B cell (primary cell): ENCODE measurements at regions not wholly inside any gene's neighbourhood (a gene's known extent, or its start where the extent isn't known, plus 50 kb on each side); places are given as distances from the start of the nearest gene placed in this dataset.

ENCODE experiments used
- ATAC-seq: fragments of 200-7000 bp; cut with Tn5 transposase; one replicate; pipeline ENCODE4 v1.10.0; 2021; ENCODE audit warnings: low read depth, mild to moderate bottlenecking, moderate number of reproducible peaks, moderate library complexity
- CTCF ChIA-PET: fragments of 350-600 bp; sonication (Branson Sonifier 250); formaldehyde crosslinking; loops from one replicate; lab custom pipeline; 2021; ENCODE audit warnings: antibody characterized with exemption, inconsistent platforms; lab: Charles Lee
- POLR2A ChIA-PET: fragments of 350-600 bp; sonication (Branson Sonifier 250); formaldehyde crosslinking; loops from one replicate; lab custom pipeline; 2021; ENCODE audit warnings: antibody characterized with exemption; lab: Charles Lee
- DNase-seq: peaks from one replicate; pipeline ENCODE4 v3.0.0; 2013
- H2AFZ ChIP-seq: 2 replicates; pipeline ENCODE4 v1.6.1; 2012; ENCODE audit warnings: mild to moderate bottlenecking, low read depth, low read length; ENCODE audit not compliant: insufficient read depth, poor library complexity, severe bottlenecking
- H3K27ac ChIP-seq, 2 donors: 1 replicate in 1 of 2; 2 replicates in 1 of 2; pipeline ENCODE4 v1.5.1; 2012 to 2013; ENCODE audit warnings: low read length in 2 of 2, mild to moderate bottlenecking in 2 of 2, moderate library complexity in 1 of 2
- H3K27me3 ChIP-seq, 4 experiments: fragments of 200-600 bp in 1 of 4; sonication (generic) in 1 of 4; replicated peaks in 1 of 4; 1 replicate in 2 of 4; 2 replicates in 2 of 4; pipeline versions ENCODE4 v1.6.1 to v1.7.0; 2013 to 2016; ENCODE audit warnings: low read length in 3 of 4, mild to moderate bottlenecking in 2 of 4, mixed read lengths in 1 of 4, moderate library complexity in 1 of 4; ENCODE audit not compliant: insufficient read depth in 4 of 4, control insufficient read depth in 3 of 4; ENCODE audit errors: control extremely low read depth in 1 of 4
- H3K36me3 ChIP-seq, 2 experiments: replicated peaks in 1 of 2; 1 replicate in 1 of 2; 2 replicates in 1 of 2; pipeline versions ENCODE4 v1.6.1 to v1.7.1; 2013; ENCODE audit warnings: low read length in 1 of 2; ENCODE audit not compliant: insufficient read depth in 2 of 2, control insufficient read depth in 1 of 2; ENCODE audit errors: control extremely low read depth in 1 of 2, extremely low read depth in 1 of 2
- H3K4me1 ChIP-seq, 2 donors: fragments of 200-600 bp in 1 of 2; sonication (generic) in 1 of 2; 1 replicate in 1 of 2; 2 replicates in 1 of 2; pipeline versions ENCODE4 v1.5.1 to v1.6.1; 2013 to 2017; ENCODE audit warnings: low read length in 2 of 2; ENCODE audit not compliant: control insufficient read depth in 2 of 2, insufficient read depth in 2 of 2
- H3K4me2 ChIP-seq: replicated peaks from 2 replicates; pipeline ENCODE3; 2012; ENCODE audit warnings: mild to moderate bottlenecking, low read depth, low read length; ENCODE audit not compliant: poor library complexity, severe bottlenecking
- H3K4me3 ChIP-seq, 5 experiments: fragments of 200-600 bp in 1 of 5; sonication (generic) in 1 of 5; 1 replicate in 3 of 5; 2 replicates in 2 of 5; pipeline versions ENCODE4 v1.5.1 to v1.7.0; 2011 to 2016; ENCODE audit warnings: low read length in 4 of 5, mild to moderate bottlenecking in 4 of 5, low read depth in 2 of 5, control low read depth in 1 of 5, moderate library complexity in 1 of 5; ENCODE audit not compliant: insufficient read depth in 1 of 5; ENCODE audit errors: control extremely low read depth in 1 of 5, extremely low read depth in 1 of 5
- H3K79me2 ChIP-seq: fragments of 200-600 bp; sonication (generic); one replicate; pipeline ENCODE4 v1.6.0; 2016; ENCODE audit warnings: low read length; ENCODE audit not compliant: control insufficient read depth, insufficient read depth
- H3K9ac ChIP-seq: fragments of 200-600 bp; sonication (generic); 2 replicates; pipeline ENCODE4 v1.6.1; 2017; ENCODE audit warnings: mild to moderate bottlenecking, low read length, moderate library complexity
- H3K9me3 ChIP-seq, 3 donors: one replicate each; pipeline versions ENCODE4 v1.6.1 to v1.7.1; 2013; ENCODE audit warnings: low read length in 2 of 3; ENCODE audit not compliant: control insufficient read depth in 2 of 3, insufficient read depth in 1 of 3; ENCODE audit errors: control extremely low read depth in 1 of 3
- H4K20me1 ChIP-seq: 2 replicates; pipeline ENCODE4 v1.6.0; 2012; ENCODE audit warnings: mild to moderate bottlenecking, low read length; ENCODE audit not compliant: insufficient read depth, control insufficient read depth, poor library complexity, severe bottlenecking
- H3K27ac Mint-ChIP-seq: one replicate; pipeline ENCODE4 v1.8.0; 2021; ENCODE audit warnings: mixed read lengths
- H3K27me3 Mint-ChIP-seq: one replicate; pipeline ENCODE4 v1.8.0; 2021; ENCODE audit warnings: mixed read lengths
- H3K4me1 Mint-ChIP-seq: one replicate; pipeline ENCODE4 v1.8.0; 2021; ENCODE audit warnings: mixed read lengths
- H3K4me3 Mint-ChIP-seq: one replicate; pipeline ENCODE4 v1.8.0; 2021; ENCODE audit warnings: mixed read lengths
- H3K9me3 Mint-ChIP-seq: one replicate; pipeline ENCODE4 v1.8.0; 2022; ENCODE audit warnings: mixed read lengths; ENCODE audit not compliant: insufficient read depth
- CTCF ChIP-seq: fragments of 200-600 bp; IDR thresholded peaks from one replicate; pipeline ENCODE4 v1.8.0; 2022; ENCODE audit warnings: antibody characterized with exemption, mild to moderate bottlenecking
- EZH2 ChIP-seq: IDR thresholded peaks from 2 replicates; pipeline ENCODE4 v1.6.1; 2012; ENCODE audit warnings: borderline replicate concordance, low read depth, mild to moderate bottlenecking, moderate library complexity, low read length; ENCODE audit not compliant: insufficient read depth, poor library complexity, severe bottlenecking
- WGBS: methylation state at CpG from one replicate; pipeline ENCODE4 v1.1.5; 2013; ENCODE audit warnings: missing lambda C conversion rate; ENCODE audit not compliant: insufficient coverage; 5-methylcytosine and 5-hydroxymethylcytosine counted together
- intact Hi-C: fragments of 100-400 bp; cut with micrococcal nuclease; formaldehyde crosslinking; loops from one replicate; pipeline ENCODE4 v1.10.0; 2022

DNA sequence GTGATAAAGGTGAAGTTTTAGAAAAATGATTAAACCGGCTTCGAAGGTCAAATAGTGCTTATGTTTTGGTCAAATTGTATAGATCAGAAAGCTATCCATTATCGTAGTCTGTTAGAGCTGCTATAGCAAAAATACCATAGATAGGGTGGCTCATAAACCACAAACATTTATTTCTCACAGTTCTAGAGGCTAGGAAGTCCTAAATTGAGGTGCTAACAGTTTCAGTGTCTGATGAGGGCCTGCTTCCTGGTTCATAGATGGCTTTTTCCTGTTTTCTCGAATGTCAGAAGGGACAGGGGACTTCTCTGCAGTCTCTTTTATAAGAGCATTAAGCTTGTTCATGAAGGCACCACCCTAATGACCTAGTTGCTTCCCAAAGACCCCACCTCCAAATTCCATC, 186.6 kb upstream of the ERBB4 start:
- Histone ChIP-seq H3K79me2 (no peaks in the 10 kb centered on the region), H3K27me3 (peaks cover 0 to 3% (median 0%) of the 10 kb centered on the region in 4 experiments), H3K4me1 (no peaks in the 10 kb centered on the region), H3K36me3 (no peaks in the 10 kb centered on the region), H3K4me2 (no peak overlapping the region), H3K9ac (no peak overlapping the region), H3K27ac (no peak overlapping the region), H4K20me1 (no peaks in the 10 kb centered on the region), H3K9me3 (peaks cover 0 to 1% (median 0%) of the 10 kb centered on the region in 3 donors), H3K4me3 (no peak overlapping the region), H2AFZ (no peak overlapping the region)
- H3K4me3 Mint-ChIP-seq, result no peak overlapping the region
- DNase-seq (no peak), ATAC-seq (no peak)
- no peak overlapping the region for H3K27ac Mint-ChIP-seq
- ChIA-PET CTCF (no interaction called here), POLR2A (no interaction called here)
- intact Hi-C loops, result no loop called here
- no CpG with 5 or more reads among the region's 4 CpGs for WGBS
- H3K9me3 Mint-ChIP-seq, result no peaks in the 10 kb centered on the region
- TF ChIP-seq CTCF (no peak), EZH2 (no peak)
- no peaks in the 10 kb centered on the region for H3K4me1 Mint-ChIP-seq
- H3K27me3 Mint-ChIP-seq, result no peaks in the 10 kb centered on the region

- no peak overlapping the region for H3K27ac ChIP-seq
- Mint-ChIP-seq H3K9me3 (no peaks in the 10 kb centered on the region), H3K27me3 (no peaks in the 10 kb centered on the region), H3K27ac (no peak overlapping the region), H3K4me1 (no peaks in the 10 kb centered on the region), H3K4me3 (no peak overlapping the region)
- ChIA-PET POLR2A (no interaction called here), CTCF (no interaction called here)
- no peak overlapping the region for H2AFZ ChIP-seq
- intact Hi-C loops, result no loop called here
- no peaks in the 10 kb centered on the region for H3K79me2 ChIP-seq
- H3K27me3 ChIP-seq, result peaks cover 0 to 3% (median 0%) of the 10 kb centered on the region in 4 experiments
- no peak overlapping the region for H3K4me3 ChIP-seq
- no peaks in the 10 kb centered on the region for H4K20me1 ChIP-seq
- TF ChIP-seq EZH2, result no peak
- TF ChIP-seq CTCF, result no peak
- H3K36me3 ChIP-seq, result no peaks in the 10 kb centered on the region
- no peak for DNase-seq
- H3K9ac ChIP-seq, result no peak overlapping the region
- peaks cover 0 to 3% (median 0%) of the 10 kb centered on the region in 3 donors for H3K9me3 ChIP-seq
- no peaks in the 10 kb centered on the region for H3K4me1 ChIP-seq
- WGBS, result no CpG with 5 or more reads among the region's 1 CpG
- no peak overlapping the region for H3K4me2 ChIP-seq
- no peak for ATAC-seq
Observed at GRCh38 chr2:212723226-212723625, 184.6 kb upstream of the ERBB4 start.
